ENCODE measurements at regions not wholly inside any gene's neighbourhood (a gene's known extent, or its start where the extent isn't known, plus 50 kb on each side); places are given as distances from the start of the nearest gene placed in this dataset.

- TF ChIP-seq, protein P1, sequence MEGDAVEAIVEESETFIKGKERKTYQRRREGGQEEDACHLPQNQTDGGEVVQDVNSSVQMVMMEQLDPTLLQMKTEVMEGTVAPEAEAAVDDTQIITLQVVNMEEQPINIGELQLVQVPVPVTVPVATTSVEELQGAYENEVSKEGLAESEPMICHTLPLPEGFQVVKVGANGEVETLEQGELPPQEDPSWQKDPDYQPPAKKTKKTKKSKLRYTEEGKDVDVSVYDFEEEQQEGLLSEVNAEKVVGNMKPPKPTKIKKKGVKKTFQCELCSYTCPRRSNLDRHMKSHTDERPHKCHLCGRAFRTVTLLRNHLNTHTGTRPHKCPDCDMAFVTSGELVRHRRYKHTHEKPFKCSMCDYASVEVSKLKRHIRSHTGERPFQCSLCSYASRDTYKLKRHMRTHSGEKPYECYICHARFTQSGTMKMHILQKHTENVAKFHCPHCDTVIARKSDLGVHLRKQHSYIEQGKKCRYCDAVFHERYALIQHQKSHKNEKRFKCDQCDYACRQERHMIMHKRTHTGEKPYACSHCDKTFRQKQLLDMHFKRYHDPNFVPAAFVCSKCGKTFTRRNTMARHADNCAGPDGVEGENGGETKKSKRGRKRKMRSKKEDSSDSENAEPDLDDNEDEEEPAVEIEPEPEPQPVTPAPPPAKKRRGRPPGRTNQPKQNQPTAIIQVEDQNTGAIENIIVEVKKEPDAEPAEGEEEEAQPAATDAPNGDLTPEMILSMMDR (IDR thresholded peaks at IDR 0.05) = no peak
- TF ChIP-seq POLR2AphosphoS2 (conservative IDR thresholded peaks at IDR 0.05; ENCODE audit: low read length) (no peak), JUN (IDR thresholded peaks at IDR 0.05) (no peak), MAX (IDR thresholded peaks at IDR 0.05) (no peak), POLR2A (IDR thresholded peaks at IDR 0.05; ENCODE audit: low read length) (no peak), FOSB (CRISPR knock-in tag; IDR thresholded peaks at IDR 0.05) (no peak), CHD2 (IDR thresholded peaks at IDR 0.05; ENCODE audit: low read length, partially characterized antibody) (no peak), RFX5 (IDR thresholded peaks at IDR 0.05) (no peak), HOXB13 (CRISPR knock-in tag; IDR thresholded peaks at IDR 0.05; ENCODE audit: low read depth) (no peak), HOXA7 (CRISPR knock-in tag; IDR thresholded peaks at IDR 0.05) (no peak), HMGXB4 (CRISPR knock-in tag; IDR thresholded peaks at IDR 0.05; ENCODE audit: borderline replicate concordance) (no peak), EP300 (IDR thresholded peaks at IDR 0.05) (no peak)
- TF ChIP-seq, protein P2, sequence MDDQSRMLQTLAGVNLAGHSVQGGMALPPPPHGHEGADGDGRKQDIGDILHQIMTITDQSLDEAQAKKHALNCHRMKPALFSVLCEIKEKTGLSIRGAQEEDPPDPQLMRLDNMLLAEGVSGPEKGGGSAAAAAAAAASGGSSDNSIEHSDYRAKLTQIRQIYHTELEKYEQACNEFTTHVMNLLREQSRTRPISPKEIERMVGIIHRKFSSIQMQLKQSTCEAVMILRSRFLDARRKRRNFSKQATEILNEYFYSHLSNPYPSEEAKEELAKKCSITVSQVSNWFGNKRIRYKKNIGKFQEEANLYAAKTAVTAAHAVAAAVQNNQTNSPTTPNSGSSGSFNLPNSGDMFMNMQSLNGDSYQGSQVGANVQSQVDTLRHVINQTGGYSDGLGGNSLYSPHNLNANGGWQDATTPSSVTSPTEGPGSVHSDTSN (IDR thresholded peaks at IDR 0.05) = no peak
Measured at GRCh38 chr9:88826771-88827181, 164.5 kb upstream of the S1PR3 start.
